ENCODE measurements at regions not wholly inside any gene's neighbourhood (a gene's known extent, or its start where the extent isn't known, plus 50 kb on each side); places are given as distances from the start of the nearest gene placed in this dataset.

GRCh38 chr18:60556326-60556725 lies 183.8 kb upstream of the MC4R start:
- DNase-seq = no peak

- no peak for DNase-seq
Measured at GRCh38 chr18:60560071-60560470, 187.5 kb upstream of the MC4R start.

GRCh38 chr18:60563082-60563481 lies 190.5 kb upstream of the MC4R start:
- DNase-seq = no peak

GRCh38 chr18:60568220-60568619 lies 195.6 kb upstream of the MC4R start:
- no peak for DNase-seq

- no peak for DNase-seq
Measured at GRCh38 chr18:60570172-60570571, 197.6 kb upstream of the MC4R start.

- DNase-seq = no peak
Measured at GRCh38 chr18:60577457-60577856, 204.9 kb upstream of the MC4R start.

GRCh38 chr18:60585670-60586069 lies 213.1 kb upstream of the MC4R start:
- DNase-seq = no peak

GRCh38 chr18:60593249-60593648 lies 220.7 kb upstream of the MC4R start:
- no peak for DNase-seq

- DNase-seq = no peak
Measured at GRCh38 chr18:60596928-60597327, 224.4 kb upstream of the MC4R start.

- no peak for DNase-seq
Measured at GRCh38 chr18:60599267-60599666, 226.7 kb upstream of the MC4R start.

GRCh38 chr18:60599995-60600394 lies 227.4 kb upstream of the MC4R start:
- DNase-seq = no peak

- no peak for DNase-seq
Measured at GRCh38 chr18:60601249-60601648, 228.7 kb upstream of the MC4R start.

- no peak for DNase-seq
Measured at GRCh38 chr18:60623331-60623730, 250.8 kb upstream of the MC4R start.

- DNase-seq = no peak
Measured at GRCh38 chr18:60624207-60624606, 251.6 kb upstream of the MC4R start.

GRCh38 chr18:60639836-60640235 lies 267.3 kb upstream of the MC4R start:
- DNase-seq = no peak

- DNase-seq = no peak
Measured at GRCh38 chr18:60643009-60643408, 270.4 kb upstream of the MC4R start.

- DNase-seq = no peak
Measured at GRCh38 chr18:60646725-60647124, 274.1 kb upstream of the MC4R start.

GRCh38 chr18:60649107-60649506 lies 276.5 kb upstream of the MC4R start:
- DNase-seq = no peak

GRCh38 chr18:60649842-60650536 lies 277.4 kb upstream of the MC4R start:
- DNase-seq = no peak

- DNase-seq = no peak
Measured at GRCh38 chr18:60654298-60654697, 281.7 kb upstream of the MC4R start.

GRCh38 chr18:60656553-60656952 lies 284.0 kb upstream of the MC4R start:
- DNase-seq = no peak

GRCh38 chr18:60662491-60662890 lies 289.9 kb upstream of the MC4R start:
- DNase-seq = no peak

GRCh38 chr18:60663060-60663989 lies 290.8 kb upstream of the MC4R start:
- no peak for DNase-seq

GRCh38 chr18:60664736-60665135 lies 292.2 kb upstream of the MC4R start:
- no peak for DNase-seq
